MCF 10A (cell line): ENCODE measurements at regions not wholly inside any gene's neighbourhood (a gene's known extent, or its start where the extent isn't known, plus 50 kb on each side); places are given as distances from the start of the nearest gene placed in this dataset.

Experiments
- BruUV-seq: library from RNA; stranded (reverse); fragments of 400-500 nt; replicated peaks from 2 replicates; lab custom pipeline; 2021; lab: Mats Ljungman, UMichigan
- CTCF ChIA-PET: fragments of 300-600 bp; sonication (Branson Sonifier 250); formaldehyde crosslinking; extraction: SDS; loops from one replicate; lab custom pipeline; 2021; ENCODE audit warnings: antibody characterized with exemption, inconsistent platforms; lab: Yijun Ruan, JAX
- POLR2A ChIA-PET: fragments of 300-600, 350-650 bp; sonication (Branson Sonifier 250); formaldehyde crosslinking; extraction: SDS; loops from one replicate; lab custom pipeline; 2020; ENCODE audit warnings: antibody characterized with exemption, inconsistent platforms; lab: Yijun Ruan, JAX
- DNase-seq: peaks from one replicate; pipeline ENCODE4 v3.0.0-alpha.2; 2018; ENCODE audit not compliant: unreplicated experiment
- H3K27ac Mint-ChIP-seq: one replicate; pipeline ENCODE4 v1.8.0; 2022; ENCODE audit warnings: mild to moderate bottlenecking, low read depth, mixed read lengths; ENCODE audit not compliant: unreplicated experiment
- H3K27me3 Mint-ChIP-seq: one replicate; pipeline ENCODE4 v1.8.0; 2022; ENCODE audit warnings: mixed read lengths; ENCODE audit not compliant: insufficient read depth, unreplicated experiment
- H3K36me3 Mint-ChIP-seq: one replicate; pipeline ENCODE4 v1.8.0; 2022; ENCODE audit warnings: mild to moderate bottlenecking, moderate library complexity, mixed read lengths; ENCODE audit not compliant: insufficient read depth, unreplicated experiment
- H3K4me1 Mint-ChIP-seq: one replicate; pipeline ENCODE4 v1.8.0; 2022; ENCODE audit warnings: mixed read lengths; ENCODE audit not compliant: insufficient read depth, unreplicated experiment
- H3K4me3 Mint-ChIP-seq: one replicate; pipeline ENCODE4 v1.8.0; 2022; ENCODE audit warnings: mild to moderate bottlenecking, moderate library complexity, mixed read lengths; ENCODE audit not compliant: unreplicated experiment
- H3K9me3 Mint-ChIP-seq: one replicate; pipeline ENCODE4 v1.8.0; 2022; ENCODE audit warnings: mixed read lengths; ENCODE audit not compliant: unreplicated experiment
- intact Hi-C: fragments of 100-400 bp; cut with micrococcal nuclease; formaldehyde crosslinking; loops from 2 replicates; pipeline ENCODE4 v1.14.1; 2022
- TF ChIP-seq, protein P1 (sequence below): fragments of 200-600 bp; IDR thresholded peaks from one replicate; pipeline ENCODE4 v1.8.0; 2022; ENCODE audit warnings: antibody characterized with exemption, mild to moderate bottlenecking; ENCODE audit not compliant: unreplicated experiment

DNA sequence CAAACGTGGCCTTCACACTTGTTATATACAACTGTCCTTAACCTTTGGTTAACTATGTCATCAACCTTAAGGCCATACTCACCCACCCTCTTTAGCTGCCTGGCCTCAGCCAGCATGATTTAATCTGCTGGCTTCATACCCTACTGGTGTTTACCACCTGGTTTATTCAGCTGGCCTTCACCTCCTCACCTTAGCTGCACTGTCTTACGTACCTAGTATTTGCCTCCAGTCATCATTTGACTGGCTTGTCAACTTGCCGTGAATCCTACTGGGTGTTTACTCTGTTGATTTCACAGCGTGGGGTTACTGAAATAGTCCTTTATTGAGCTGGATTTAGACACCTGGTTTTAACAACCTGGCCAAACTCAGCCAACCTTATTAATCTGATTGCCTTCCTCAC, 102.8 kb downstream of the IL12A start:
- no peak overlapping the region for H3K27ac Mint-ChIP-seq
- ChIA-PET POLR2A (no interaction called here), CTCF (interaction anchor here (0.6 to 0.9 kb wide), 2 partner anchors 56 to 843 kb away, joined by 3 read pairs; no protein-coding TSS in a partner anchor)
- peaks cover 15% of the 10 kb centered on the region for H3K9me3 Mint-ChIP-seq
- H3K36me3 Mint-ChIP-seq = no peaks in the 10 kb centered on the region
- H3K4me1 Mint-ChIP-seq = no peaks in the 10 kb centered on the region
- H3K27me3 Mint-ChIP-seq = no peaks in the 10 kb centered on the region
- TF ChIP-seq, protein P1, sequence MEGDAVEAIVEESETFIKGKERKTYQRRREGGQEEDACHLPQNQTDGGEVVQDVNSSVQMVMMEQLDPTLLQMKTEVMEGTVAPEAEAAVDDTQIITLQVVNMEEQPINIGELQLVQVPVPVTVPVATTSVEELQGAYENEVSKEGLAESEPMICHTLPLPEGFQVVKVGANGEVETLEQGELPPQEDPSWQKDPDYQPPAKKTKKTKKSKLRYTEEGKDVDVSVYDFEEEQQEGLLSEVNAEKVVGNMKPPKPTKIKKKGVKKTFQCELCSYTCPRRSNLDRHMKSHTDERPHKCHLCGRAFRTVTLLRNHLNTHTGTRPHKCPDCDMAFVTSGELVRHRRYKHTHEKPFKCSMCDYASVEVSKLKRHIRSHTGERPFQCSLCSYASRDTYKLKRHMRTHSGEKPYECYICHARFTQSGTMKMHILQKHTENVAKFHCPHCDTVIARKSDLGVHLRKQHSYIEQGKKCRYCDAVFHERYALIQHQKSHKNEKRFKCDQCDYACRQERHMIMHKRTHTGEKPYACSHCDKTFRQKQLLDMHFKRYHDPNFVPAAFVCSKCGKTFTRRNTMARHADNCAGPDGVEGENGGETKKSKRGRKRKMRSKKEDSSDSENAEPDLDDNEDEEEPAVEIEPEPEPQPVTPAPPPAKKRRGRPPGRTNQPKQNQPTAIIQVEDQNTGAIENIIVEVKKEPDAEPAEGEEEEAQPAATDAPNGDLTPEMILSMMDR = no peak
- intact Hi-C loops = no loop called here
- DNase-seq = no peak
- BruUV-seq = no TSS peak
- no peak overlapping the region for H3K4me3 Mint-ChIP-seq

GRCh38 chr3:160092760-160093159, 104.1 kb downstream of the IL12A start:
- no TSS peak for BruUV-seq
- intact Hi-C loops = no loop called here
- TF ChIP-seq, protein P1 = no peak
- Mint-ChIP-seq H3K27ac (no peak overlapping the region), H3K4me1 (no peaks in the 10 kb centered on the region), H3K27me3 (no peaks in the 10 kb centered on the region), H3K36me3 (no peaks in the 10 kb centered on the region), H3K9me3 (peaks cover 15% of the 10 kb centered on the region), H3K4me3 (no peak overlapping the region)
- ChIA-PET POLR2A (no interaction called here), CTCF (interaction anchor here (0.9 kb wide), 1 partner anchor 104 kb away, joined by 3 read pairs; no protein-coding TSS in a partner anchor)
- DNase-seq = no peak

- Mint-ChIP-seq H3K4me3 (no peak overlapping the region), H3K27ac (no peak overlapping the region), H3K9me3 (no peaks in the 10 kb centered on the region), H3K36me3 (no peaks in the 10 kb centered on the region), H3K4me1 (no peaks in the 10 kb centered on the region), H3K27me3 (no peaks in the 10 kb centered on the region)
- no TSS peak for BruUV-seq
- intact Hi-C loops = no loop called here
- no peak for DNase-seq
- ChIA-PET CTCF (no interaction called here), POLR2A (no interaction called here)
- TF ChIP-seq, protein P1 = no peak
These were observed 105.9 kb downstream of the IL12A start for GRCh38 chr3:160094562-160094961.

DNA sequence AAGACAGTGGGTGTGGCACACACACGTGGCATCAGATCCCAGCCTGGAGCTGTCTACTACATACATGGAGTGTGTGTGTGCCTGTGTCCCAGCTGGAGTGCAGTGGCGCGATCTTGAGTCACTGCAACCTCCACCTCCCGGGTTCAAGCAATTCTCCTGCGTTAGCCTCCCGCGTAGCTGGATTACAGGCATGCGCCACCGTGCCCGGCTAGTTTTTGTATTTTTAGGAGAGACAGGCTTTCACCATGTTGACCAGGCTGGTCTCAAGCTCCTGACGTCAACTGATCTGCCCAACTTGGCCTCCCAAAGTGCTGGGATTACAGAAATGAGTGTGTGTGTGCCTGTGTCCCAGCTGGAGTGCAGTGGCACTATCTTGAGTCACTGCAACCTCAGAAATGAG, 108.8 kb downstream of the IL12A start:
- no peaks in the 10 kb centered on the region for H3K27me3 Mint-ChIP-seq

More for the DNA sequence above, 108.8 kb downstream of the IL12A start:
- TF ChIP-seq, protein P1 = no peak
- H3K4me3 Mint-ChIP-seq = no peak overlapping the region
- no peaks in the 10 kb centered on the region for H3K9me3 Mint-ChIP-seq
- DNase-seq = no peak
- intact Hi-C loops = no loop called here
- ChIA-PET CTCF (no interaction called here), POLR2A (no interaction called here)
- BruUV-seq = no TSS peak
- no peaks in the 10 kb centered on the region for H3K36me3 Mint-ChIP-seq
- no peaks in the 10 kb centered on the region for H3K4me1 Mint-ChIP-seq
- no peak overlapping the region for H3K27ac Mint-ChIP-seq
